HG03354 (cell line): ENCODE measurements at regions not wholly inside any gene's neighbourhood (a gene's known extent, or its start where the extent isn't known, plus 50 kb on each side); places are given as distances from the start of the nearest gene placed in this dataset.

Experiments used
- ATAC-seq: cut with Tn5 transposase; IDR thresholded peaks from one replicate; pipeline ENCODE4 v1.9.1; 2021; ENCODE audit warnings: mild to moderate bottlenecking; ENCODE audit not compliant: unreplicated experiment, poor library complexity, severe bottlenecking

- ATAC-seq: no peak
Observed at GRCh38 chr6:6704103-6705060, 115.9 kb downstream of the LY86 start.

GRCh38 chr6:6705061-6705425, 116.5 kb downstream of the LY86 start:
- ATAC-seq: no peak

GRCh38 chr6:6705915-6706675, 117.6 kb downstream of the LY86 start:
- no peak for ATAC-seq

GRCh38 chr6:6707143-6707542, 118.6 kb downstream of the LY86 start:
- no peak for ATAC-seq

- no peak for ATAC-seq
Observed at GRCh38 chr6:6709106-6709505, 120.6 kb downstream of the LY86 start.

- no peak for ATAC-seq
Observed at GRCh38 chr6:6711031-6711785, 122.7 kb downstream of the LY86 start.

- ATAC-seq: no peak
Observed at GRCh38 chr6:6711832-6712448, 123.4 kb downstream of the LY86 start.

GRCh38 chr6:6712449-6713403, 124.2 kb downstream of the LY86 start:
- no peak for ATAC-seq

GRCh38 chr6:6713657-6714056, 125.1 kb downstream of the LY86 start:
- no peak for ATAC-seq

GRCh38 chr6:6714118-6714897, 125.8 kb downstream of the LY86 start:
- no peak for ATAC-seq

- ATAC-seq: no peak
Observed at GRCh38 chr6:6714953-6715352, 126.4 kb downstream of the LY86 start.

- no peak for ATAC-seq
Observed at GRCh38 chr6:6715465-6715864, 126.9 kb downstream of the LY86 start.

- ATAC-seq: no peak
Observed at GRCh38 chr6:6716998-6717763, 128.7 kb downstream of the LY86 start.

- ATAC-seq: no peak
Observed at GRCh38 chr6:6717953-6718352, 129.4 kb downstream of the LY86 start.

GRCh38 chr6:6721606-6722005, 133.1 kb downstream of the LY86 start:
- ATAC-seq: no peak

GRCh38 chr6:6722195-6722594, 133.7 kb downstream of the LY86 start:
- ATAC-seq: no peak

- ATAC-seq: no peak
Observed at GRCh38 chr6:6723361-6723760, 134.8 kb downstream of the LY86 start.
